HG02981 (cell line): ENCODE measurements at regions not wholly inside any gene's neighbourhood (a gene's known extent, or its start where the extent isn't known, plus 50 kb on each side); places are given as distances from the start of the nearest gene placed in this dataset.
"Not testable (repeated sequence)": the region's sequence is repeated elsewhere in the genome, so short reads cannot be mapped to it uniquely, and the experiment has no call there.

Experiments used
- ATAC-seq: cut with Tn5 transposase; IDR thresholded peaks from one replicate; pipeline ENCODE4 v1.9.1; 2021; ENCODE audit warnings: mild to moderate bottlenecking, moderate library complexity; ENCODE audit not compliant: unreplicated experiment

DNA sequence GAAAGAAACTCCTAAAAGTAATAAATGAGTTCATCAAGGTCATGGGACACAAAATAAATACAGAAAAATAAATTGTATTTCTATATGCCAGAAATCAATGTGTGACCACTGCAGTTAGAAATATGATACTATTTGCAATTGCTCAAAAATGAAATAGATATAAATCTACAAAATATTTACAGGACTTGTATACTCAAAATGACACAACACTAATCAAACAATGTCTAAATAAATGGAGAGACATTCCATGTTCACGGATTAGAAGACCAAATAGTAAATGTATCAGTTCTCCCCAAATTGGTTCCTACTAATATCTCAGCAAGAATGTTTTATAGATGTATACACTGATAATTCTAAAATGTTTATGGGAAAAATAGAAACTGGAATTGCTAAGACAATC lies 345.3 kb downstream of the NR2F1-AS1 start:
- ATAC-seq = no peak

GRCh38 chr5:93226202-93226735 lies 354.8 kb downstream of the NR2F1-AS1 start:
- no peak for ATAC-seq

DNA sequence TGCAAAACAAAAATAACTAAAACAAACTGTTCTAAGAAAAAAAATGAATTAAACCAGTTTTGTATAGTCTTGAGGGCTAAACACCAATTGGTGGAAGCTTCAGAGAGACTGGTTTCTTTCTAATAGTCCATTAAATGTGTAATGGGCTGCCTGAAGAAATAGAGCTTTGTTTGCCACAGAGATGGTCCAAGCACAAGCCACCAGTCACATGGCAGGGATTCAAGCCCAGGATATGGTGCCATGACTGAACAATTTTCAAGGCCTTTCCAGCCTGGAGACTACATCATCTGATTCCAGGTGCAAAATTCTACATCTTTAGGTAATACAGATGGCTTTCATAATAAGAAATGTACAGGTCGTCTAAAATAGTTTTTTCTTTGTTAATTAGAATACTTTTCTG lies 355.3 kb downstream of the NR2F1-AS1 start:
- no peak for ATAC-seq

DNA sequence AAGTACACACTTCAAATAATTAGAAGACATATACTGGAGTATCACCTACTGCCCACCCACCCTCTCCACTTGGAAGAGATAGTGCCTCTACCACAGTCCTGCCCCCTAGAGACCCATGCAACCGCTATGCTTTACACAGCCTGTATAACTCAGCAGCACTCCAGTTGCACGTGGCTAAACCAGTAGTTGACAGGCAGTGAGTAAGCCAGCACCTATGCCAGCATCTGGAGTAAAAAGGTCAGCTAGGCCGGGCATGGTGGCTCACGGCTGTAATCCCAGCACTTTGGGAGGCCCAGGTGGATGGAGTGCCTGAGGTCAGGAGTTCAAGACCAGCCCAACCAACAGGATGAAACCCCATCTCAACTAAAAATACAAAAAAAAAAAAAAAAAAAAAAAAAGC lies 356.4 kb downstream of the NR2F1-AS1 start:
- ATAC-seq = no peak

DNA sequence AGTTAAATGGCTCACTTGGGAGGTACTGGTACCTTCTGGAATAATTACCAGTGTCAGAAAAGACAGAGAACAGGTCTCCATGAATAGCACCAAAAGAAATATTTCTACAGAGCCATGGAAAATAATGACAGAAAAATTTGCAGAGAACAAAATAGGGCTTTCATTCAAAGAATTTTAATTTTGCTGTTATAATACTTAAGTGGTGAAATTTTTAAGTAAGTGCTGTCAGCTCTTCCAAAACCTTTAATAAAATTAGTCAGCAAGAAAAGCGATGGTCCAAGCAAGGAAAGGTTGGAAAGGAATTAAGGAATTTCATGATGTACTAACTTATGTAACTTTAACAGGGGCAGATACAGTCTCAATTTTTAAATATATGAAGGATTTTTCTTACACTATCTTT lies 359.2 kb downstream of the NR2F1-AS1 start:
- ATAC-seq = no peak

- ATAC-seq = no peak
These were observed 360.6 kb downstream of the NR2F1-AS1 start for GRCh38 chr5:93220431-93220830.

DNA sequence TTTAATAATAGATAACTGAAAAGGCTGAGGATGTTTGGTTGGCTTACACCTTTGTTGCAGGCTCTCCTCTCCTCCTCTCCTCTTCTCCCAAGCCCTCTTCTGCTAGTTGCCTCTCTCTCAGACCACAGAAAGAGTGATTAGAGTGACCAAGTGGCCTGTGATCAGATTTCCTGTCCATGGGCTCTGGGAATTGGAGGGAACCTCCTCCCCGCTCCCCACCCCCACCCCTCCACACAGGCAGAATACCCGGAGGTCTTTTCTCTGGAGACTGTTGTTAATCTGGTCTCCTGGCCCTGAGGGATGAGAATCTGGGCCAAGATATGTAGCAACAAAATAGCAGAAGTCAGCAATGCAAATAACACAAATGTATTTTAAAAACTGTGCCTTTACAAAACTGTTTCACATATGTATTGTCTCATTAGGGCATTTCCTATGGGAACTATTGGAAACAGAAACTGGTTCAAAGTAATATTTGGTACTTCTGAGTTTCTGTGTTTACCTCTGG lies 361.3 kb downstream of the NR2F1-AS1 start:
- ATAC-seq = no peak

GRCh38 chr5:93213111-93213794 lies 367.8 kb downstream of the NR2F1-AS1 start:
- not testable (repeated sequence) for ATAC-seq

DNA sequence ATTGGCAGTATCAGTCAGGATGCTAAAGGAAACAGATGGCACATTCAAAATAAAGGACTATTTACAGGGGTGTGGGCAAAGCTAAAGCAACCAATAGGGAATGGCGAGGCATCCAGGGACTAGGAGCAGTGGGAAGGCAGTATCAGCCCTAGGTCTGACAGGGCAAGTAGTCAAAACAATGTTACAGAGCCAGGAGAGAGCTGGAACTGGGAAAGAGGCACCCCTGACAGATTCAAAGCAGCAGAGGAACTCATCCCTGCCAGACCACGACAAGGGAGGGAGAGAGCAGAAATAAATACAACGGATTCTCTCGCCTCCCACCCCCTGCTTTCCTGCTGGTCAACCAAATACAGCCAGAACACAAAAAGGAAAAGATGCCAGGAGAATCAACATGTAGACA lies 371.5 kb downstream of the NR2F1-AS1 start:
- ATAC-seq = no peak

DNA sequence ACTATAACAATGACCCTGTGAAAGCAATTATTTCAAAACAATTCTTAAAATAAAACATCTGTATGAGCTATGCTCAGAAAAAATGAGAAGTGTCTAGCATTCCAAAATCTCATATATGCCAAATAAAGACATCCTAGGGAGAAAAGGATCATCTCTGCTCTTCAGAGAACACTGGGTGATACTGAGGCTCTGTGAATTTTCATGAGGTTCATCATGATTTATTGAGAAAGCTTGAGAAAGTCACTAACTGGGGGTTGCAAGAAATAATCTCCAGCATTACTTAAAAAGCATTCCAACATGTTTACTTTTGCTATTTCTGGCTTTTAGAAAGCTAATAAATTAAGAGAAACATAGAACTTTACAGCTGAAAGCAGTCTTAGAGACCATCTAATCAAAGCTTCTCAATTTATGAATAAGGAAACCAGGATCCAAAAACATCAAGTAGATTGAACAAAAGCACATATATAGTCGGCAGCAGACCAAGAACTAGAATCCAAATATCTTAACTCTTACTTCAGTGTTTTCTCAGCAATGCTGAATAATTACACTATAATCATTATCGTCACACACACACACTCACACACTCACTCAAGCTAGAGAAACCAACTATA lies 372.8 kb downstream of the NR2F1-AS1 start:
- ATAC-seq = no peak

- ATAC-seq = no peak
These were observed 374.8 kb downstream of the NR2F1-AS1 start for GRCh38 chr5:93206203-93206602.

DNA sequence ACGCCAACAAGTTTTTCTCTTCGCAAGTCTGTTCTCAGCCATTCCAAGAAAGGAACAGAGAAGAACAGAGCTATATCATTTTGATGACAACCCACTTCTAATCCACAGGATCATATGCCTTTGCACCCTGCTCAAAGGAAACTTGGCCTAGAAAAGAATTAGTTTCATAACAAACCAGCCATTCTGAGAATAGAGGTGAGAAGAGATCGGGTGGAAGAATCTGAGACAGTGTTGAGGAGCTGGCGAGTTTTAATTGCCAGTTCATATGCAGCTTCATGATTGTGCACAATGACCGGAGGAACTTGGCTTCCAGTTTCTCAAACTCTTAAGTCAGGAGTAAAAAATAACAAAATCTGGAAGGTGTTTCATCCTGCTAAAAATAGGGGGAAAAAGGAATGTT lies 380.0 kb downstream of the NR2F1-AS1 start:
- no peak for ATAC-seq

DNA sequence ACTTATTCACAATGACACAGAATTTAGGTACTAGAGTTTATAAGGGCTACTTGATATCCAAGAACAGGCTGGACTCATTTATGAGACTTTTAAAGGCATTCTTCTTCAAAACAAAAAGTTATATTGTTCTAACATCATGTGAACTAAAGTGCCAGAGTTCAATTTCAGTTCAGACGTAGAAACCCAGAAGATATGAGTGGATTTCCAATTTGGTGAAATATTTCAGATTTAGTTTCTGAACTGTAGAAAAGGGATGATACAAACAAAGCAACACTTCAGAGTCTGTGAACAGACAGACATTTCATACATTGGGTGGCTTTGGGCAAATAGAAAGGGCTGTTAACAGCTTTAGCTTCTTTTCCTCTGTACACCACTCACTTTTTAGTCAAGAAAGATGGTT lies 384.0 kb downstream of the NR2F1-AS1 start:
- no peak for ATAC-seq

DNA sequence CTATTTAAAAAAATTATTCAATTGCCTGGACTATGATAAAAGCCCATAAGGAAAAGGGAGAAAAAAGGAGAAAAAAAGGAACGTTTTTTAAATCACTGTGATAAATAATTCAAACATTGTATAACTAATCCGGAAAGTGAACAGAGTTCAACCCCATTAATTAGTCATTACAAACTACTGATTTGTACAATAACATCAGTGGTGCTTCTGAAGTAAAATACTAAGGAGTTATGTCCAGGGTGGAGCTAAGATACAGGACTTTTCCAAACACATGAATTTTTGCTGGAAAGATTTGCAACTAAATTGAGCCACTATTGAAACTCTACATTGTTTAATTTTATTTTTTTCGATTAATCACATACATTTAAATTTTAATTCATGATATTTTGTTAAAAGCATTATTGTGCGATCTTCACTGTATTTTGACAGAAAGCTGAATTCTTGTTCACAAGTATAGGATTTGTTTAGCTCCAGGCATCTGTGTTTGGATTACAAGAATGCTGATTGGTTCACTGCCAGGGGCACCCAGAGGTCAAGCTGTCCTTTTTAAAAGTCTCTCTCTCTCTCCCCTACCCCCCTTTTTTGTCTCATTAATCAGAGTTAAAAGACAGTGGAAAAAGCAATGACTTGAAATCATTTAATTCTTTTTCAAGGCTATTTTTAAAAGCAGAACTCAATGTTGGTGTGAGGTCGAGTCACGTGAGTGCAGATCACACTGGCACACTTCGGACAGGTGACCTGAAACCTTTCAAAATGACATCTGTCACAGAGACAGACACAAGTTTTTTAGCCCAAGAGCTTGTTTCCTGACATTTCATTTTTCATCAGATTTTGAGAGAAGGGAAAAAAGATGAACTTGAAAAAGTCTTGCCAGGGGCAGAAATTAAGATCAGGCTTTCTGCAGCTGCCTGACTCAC lies 387.3 kb downstream of the NR2F1-AS1 start:
- no peak for ATAC-seq

DNA sequence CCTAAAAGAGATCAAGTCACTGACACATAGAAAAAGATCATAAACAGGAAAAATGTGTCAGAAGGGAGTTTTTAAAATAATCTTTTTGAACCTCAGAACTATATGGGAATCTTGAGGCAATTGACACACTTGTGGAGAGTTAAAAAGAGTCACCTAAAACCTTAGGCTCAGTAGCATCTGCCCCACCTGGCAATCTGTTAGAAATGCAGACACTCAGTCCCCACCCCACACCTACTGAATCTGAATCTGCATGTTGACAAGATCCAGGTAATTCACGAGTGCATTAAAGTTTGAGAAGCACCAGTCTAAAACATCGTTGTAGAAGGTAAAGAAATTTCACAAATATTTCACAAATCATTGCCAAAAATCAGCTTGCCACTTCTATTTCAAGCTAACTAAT lies 388.3 kb downstream of the NR2F1-AS1 start:
- ATAC-seq = no peak

GRCh38 chr5:93192087-93192486 lies 388.9 kb downstream of the NR2F1-AS1 start:
- ATAC-seq = no peak

- ATAC-seq = no peak
These were observed 389.8 kb downstream of the NR2F1-AS1 start for GRCh38 chr5:93191035-93191817.

GRCh38 chr5:93189707-93190120 lies 391.3 kb downstream of the NR2F1-AS1 start:
- ATAC-seq = no peak

DNA sequence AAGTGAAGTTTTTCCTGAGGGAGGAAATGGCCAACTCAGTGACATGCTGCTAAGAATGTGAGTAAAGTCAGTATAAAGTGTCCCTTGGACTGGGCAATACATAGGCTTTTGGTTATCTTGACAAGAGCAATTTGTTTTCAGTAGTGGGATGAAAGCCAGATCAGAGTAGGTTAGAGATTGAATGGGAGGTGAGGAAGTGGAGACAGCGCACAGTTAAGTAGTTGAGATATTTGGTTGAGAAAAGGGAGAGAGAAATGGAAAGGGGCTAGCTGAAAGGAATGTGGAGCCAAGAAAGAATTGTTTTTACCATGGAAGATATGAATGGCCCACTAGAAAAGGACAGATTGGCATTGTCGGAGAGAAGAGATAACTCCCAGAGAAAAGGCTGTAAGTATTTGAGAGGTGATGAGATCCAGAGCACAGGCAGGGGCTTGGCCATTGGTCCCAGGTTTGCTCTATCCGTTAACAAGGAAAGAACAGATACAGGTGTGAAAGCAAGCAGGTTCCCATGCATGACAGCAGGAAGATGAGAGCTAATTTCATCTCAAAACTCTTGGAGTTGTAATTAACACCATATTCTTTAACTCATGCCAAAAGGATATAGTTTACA lies 392.0 kb downstream of the NR2F1-AS1 start:
- no peak for ATAC-seq

GRCh38 chr5:93186076-93186682 lies 394.8 kb downstream of the NR2F1-AS1 start:
- no peak for ATAC-seq
